ENCODE measurements at regions not wholly inside any gene's neighbourhood (a gene's known extent, or its start where the extent isn't known, plus 50 kb on each side); places are given as distances from the start of the nearest gene placed in this dataset.

DNA sequence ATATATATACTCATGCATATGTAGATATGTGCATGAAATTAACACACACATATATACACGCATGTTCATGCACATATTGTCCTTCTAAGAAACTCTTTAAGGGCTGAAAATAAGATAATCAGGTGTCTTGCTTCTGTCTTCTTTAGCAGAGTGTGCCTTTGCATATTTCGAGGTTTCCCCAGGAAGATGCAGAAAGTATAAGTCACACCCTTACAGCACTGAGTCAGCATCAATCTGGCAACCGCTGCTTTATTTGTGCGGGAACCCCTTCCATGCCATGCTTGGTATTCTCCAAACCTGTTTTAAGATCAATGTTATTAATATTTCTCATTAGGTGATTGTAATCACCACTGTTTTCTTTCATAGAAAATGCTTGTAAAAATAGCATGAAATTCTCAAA is 557.9 kb downstream of the CAAP1 start:
- no peak for TF ChIP-seq PPARA (CRISPR knock-in tag; IDR thresholded peaks at IDR 0.05; ENCODE audit: borderline replicate concordance)
- TF ChIP-seq RARB (CRISPR knock-in tag; IDR thresholded peaks at IDR 0.05) = no peak
- TF ChIP-seq GLIS3 (CRISPR knock-in tag; IDR thresholded peaks at IDR 0.05) = no peak
- no peak for TF ChIP-seq OSR1 (CRISPR knock-in tag; IDR thresholded peaks at IDR 0.05)
- TF ChIP-seq, protein P1, sequence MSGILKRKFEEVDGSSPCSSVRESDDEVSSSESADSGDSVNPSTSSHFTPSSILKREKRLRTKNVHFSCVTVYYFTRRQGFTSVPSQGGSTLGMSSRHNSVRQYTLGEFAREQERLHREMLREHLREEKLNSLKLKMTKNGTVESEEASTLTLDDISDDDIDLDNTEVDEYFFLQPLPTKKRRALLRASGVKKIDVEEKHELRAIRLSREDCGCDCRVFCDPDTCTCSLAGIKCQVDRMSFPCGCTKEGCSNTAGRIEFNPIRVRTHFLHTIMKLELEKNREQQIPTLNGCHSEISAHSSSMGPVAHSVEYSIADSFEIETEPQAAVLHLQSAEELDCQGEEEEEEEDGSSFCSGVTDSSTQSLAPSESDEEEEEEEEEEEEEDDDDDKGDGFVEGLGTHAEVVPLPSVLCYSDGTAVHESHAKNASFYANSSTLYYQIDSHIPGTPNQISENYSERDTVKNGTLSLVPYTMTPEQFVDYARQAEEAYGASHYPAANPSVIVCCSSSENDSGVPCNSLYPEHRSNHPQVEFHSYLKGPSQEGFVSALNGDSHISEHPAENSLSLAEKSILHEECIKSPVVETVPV (CRISPR knock-in tag; IDR thresholded peaks at IDR 0.05) = no peak
- TF ChIP-seq, protein P2, sequence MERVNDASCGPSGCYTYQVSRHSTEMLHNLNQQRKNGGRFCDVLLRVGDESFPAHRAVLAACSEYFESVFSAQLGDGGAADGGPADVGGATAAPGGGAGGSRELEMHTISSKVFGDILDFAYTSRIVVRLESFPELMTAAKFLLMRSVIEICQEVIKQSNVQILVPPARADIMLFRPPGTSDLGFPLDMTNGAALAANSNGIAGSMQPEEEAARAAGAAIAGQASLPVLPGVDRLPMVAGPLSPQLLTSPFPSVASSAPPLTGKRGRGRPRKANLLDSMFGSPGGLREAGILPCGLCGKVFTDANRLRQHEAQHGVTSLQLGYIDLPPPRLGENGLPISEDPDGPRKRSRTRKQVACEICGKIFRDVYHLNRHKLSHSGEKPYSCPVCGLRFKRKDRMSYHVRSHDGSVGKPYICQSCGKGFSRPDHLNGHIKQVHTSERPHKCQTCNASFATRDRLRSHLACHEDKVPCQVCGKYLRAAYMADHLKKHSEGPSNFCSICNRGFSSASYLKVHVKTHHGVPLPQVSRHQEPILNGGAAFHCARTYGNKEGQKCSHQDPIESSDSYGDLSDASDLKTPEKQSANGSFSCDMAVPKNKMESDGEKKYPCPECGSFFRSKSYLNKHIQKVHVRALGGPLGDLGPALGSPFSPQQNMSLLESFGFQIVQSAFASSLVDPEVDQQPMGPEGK (CRISPR knock-in tag; IDR thresholded peaks at IDR 0.05; ENCODE audit: borderline replicate concordance) = no peak
- no peak for TF ChIP-seq BACH2 (CRISPR knock-in tag; IDR thresholded peaks at IDR 0.05; ENCODE audit: borderline replicate concordance)
- TF ChIP-seq, protein P3, sequence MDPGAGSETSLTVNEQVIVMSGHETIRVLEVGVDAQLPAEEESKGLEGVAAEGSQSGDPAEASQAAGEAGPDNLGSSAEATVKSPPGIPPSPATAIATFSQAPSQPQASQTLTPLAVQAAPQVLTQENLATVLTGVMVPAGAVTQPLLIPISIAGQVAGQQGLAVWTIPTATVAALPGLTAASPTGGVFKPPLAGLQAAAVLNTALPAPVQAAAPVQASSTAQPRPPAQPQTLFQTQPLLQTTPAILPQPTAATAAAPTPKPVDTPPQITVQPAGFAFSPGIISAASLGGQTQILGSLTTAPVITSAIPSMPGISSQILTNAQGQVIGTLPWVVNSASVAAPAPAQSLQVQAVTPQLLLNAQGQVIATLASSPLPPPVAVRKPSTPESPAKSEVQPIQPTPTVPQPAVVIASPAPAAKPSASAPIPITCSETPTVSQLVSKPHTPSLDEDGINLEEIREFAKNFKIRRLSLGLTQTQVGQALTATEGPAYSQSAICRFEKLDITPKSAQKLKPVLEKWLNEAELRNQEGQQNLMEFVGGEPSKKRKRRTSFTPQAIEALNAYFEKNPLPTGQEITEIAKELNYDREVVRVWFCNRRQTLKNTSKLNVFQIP (CRISPR knock-in tag; IDR thresholded peaks at IDR 0.05; ENCODE audit: borderline replicate concordance, low read depth) = no peak
- TF ChIP-seq TCF4 (CRISPR knock-in tag; IDR thresholded peaks at IDR 0.05; ENCODE audit: borderline replicate concordance) = no peak
- TF ChIP-seq ISL1 (CRISPR knock-in tag; IDR thresholded peaks at IDR 0.05) = no peak
- no peak for ATAC-seq

GRCh38 chr9:26331223-26331622 is 561.4 kb downstream of the CAAP1 start:
- no peak for ATAC-seq
- TF ChIP-seq, protein P3 (CRISPR knock-in tag; IDR thresholded peaks at IDR 0.05; ENCODE audit: borderline replicate concordance, low read depth) = no peak
- TF ChIP-seq TOX (CRISPR knock-in tag; IDR thresholded peaks at IDR 0.05; ENCODE audit: borderline replicate concordance) (no peak), TCF4 (CRISPR knock-in tag; IDR thresholded peaks at IDR 0.05; ENCODE audit: borderline replicate concordance) (no peak), PPARA (CRISPR knock-in tag; IDR thresholded peaks at IDR 0.05; ENCODE audit: borderline replicate concordance) (no peak), ZNF70 (CRISPR knock-in tag; IDR thresholded peaks at IDR 0.05) (no peak), SNAI2 (CRISPR knock-in tag; IDR thresholded peaks at IDR 0.05) (no peak), ZNF8 (CRISPR knock-in tag; IDR thresholded peaks at IDR 0.05) (no peak), RARB (CRISPR knock-in tag; IDR thresholded peaks at IDR 0.05) (no peak), BACH2 (CRISPR knock-in tag; IDR thresholded peaks at IDR 0.05; ENCODE audit: borderline replicate concordance) (no peak), ZFP30 (CRISPR knock-in tag; IDR thresholded peaks at IDR 0.05) (no peak), GLIS3 (CRISPR knock-in tag; IDR thresholded peaks at IDR 0.05) (no peak), ISL1 (CRISPR knock-in tag; IDR thresholded peaks at IDR 0.05) (no peak), ZFP3 (CRISPR knock-in tag; IDR thresholded peaks at IDR 0.05) (no peak), OSR1 (CRISPR knock-in tag; IDR thresholded peaks at IDR 0.05) (no peak), ZC3H10 (CRISPR knock-in tag; IDR thresholded peaks at IDR 0.05) (no peak), ZNF565 (CRISPR knock-in tag; conservative IDR thresholded peaks at IDR 0.05; ENCODE audit: low read depth) (no peak), ARNTL (CRISPR knock-in tag; IDR thresholded peaks at IDR 0.05; ENCODE audit: borderline replicate concordance, low read depth) (no peak)
- TF ChIP-seq, protein P2 (CRISPR knock-in tag; IDR thresholded peaks at IDR 0.05; ENCODE audit: borderline replicate concordance) = no peak
- TF ChIP-seq, protein P4, sequence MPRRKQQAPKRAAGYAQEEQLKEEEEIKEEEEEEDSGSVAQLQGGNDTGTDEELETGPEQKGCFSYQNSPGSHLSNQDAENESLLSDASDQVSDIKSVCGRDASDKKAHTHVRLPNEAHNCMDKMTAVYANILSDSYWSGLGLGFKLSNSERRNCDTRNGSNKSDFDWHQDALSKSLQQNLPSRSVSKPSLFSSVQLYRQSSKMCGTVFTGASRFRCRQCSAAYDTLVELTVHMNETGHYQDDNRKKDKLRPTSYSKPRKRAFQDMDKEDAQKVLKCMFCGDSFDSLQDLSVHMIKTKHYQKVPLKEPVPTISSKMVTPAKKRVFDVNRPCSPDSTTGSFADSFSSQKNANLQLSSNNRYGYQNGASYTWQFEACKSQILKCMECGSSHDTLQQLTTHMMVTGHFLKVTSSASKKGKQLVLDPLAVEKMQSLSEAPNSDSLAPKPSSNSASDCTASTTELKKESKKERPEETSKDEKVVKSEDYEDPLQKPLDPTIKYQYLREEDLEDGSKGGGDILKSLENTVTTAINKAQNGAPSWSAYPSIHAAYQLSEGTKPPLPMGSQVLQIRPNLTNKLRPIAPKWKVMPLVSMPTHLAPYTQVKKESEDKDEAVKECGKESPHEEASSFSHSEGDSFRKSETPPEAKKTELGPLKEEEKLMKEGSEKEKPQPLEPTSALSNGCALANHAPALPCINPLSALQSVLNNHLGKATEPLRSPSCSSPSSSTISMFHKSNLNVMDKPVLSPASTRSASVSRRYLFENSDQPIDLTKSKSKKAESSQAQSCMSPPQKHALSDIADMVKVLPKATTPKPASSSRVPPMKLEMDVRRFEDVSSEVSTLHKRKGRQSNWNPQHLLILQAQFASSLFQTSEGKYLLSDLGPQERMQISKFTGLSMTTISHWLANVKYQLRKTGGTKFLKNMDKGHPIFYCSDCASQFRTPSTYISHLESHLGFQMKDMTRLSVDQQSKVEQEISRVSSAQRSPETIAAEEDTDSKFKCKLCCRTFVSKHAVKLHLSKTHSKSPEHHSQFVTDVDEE (CRISPR knock-in tag; IDR thresholded peaks at IDR 0.05) = no peak
- TF ChIP-seq, protein P1 (CRISPR knock-in tag; IDR thresholded peaks at IDR 0.05) = no peak

Measured in SK-N-SH treated with all-trans-retinoic acid at 6 μM for 48 hours (cell line).